Kidney (tissue), 13 donors: ENCODE measurements at regions not wholly inside any gene's neighbourhood (a gene's known extent, or its start where the extent isn't known, plus 50 kb on each side); places are given as distances from the start of the nearest gene placed in this dataset.

ENCODE experiments used
- DNase-seq, 5 donors: peaks; one replicate each; pipeline ENCODE4 v3.0.0-alpha.2; 2013 to 2020
- FAIRE-seq: peaks from 2 replicates; lab custom pipeline; 2012; peaks lifted over from hg19 to GRCh38; lab: Jason Lieb, UNC
- H3K27ac ChIP-seq, 2 donors: one replicate each; pipeline ENCODE4 v1.7.0; 2013; ENCODE audit warnings: low read depth in 2 of 2, low read length in 2 of 2, inconsistent platforms in 1 of 2
- H3K27me3 ChIP-seq: one replicate; pipeline ENCODE4 v1.7.1; 2013; ENCODE audit warnings: low read length, inconsistent platforms; ENCODE audit not compliant: control insufficient read depth, insufficient read depth
- H3K36me3 ChIP-seq, 3 donors: one replicate each; pipeline versions ENCODE4 v1.7.0 to v1.7.1; 2013; ENCODE audit warnings: low read length in 3 of 3, control low read depth in 1 of 3, inconsistent platforms in 1 of 3; ENCODE audit not compliant: insufficient read depth in 3 of 3, control insufficient read depth in 2 of 3
- H3K4me1 ChIP-seq, 3 donors: one replicate each; pipeline versions ENCODE4 v1.7.0 to v1.7.1; 2013; ENCODE audit warnings: low read length in 3 of 3, inconsistent platforms in 1 of 3, low read depth in 1 of 3; ENCODE audit not compliant: control insufficient read depth in 2 of 3, insufficient read depth in 2 of 3
- H3K4me3 ChIP-seq, 3 donors: one replicate each; pipeline versions ENCODE4 v1.7.0 to v1.8.1; 2013; ENCODE audit warnings: low read length in 3 of 3, control low read depth in 1 of 3, inconsistent platforms in 1 of 3
- H3K9ac ChIP-seq, 3 donors: one replicate each; pipeline versions ENCODE4 v1.7.0 to v1.7.1; 2013; ENCODE audit warnings: low read length in 3 of 3, control low read depth in 1 of 3, inconsistent platforms in 1 of 3
- H3K9me3 ChIP-seq, 3 donors: one replicate each; pipeline versions ENCODE4 v1.7.0 to v1.7.1; 2013; ENCODE audit warnings: low read length in 3 of 3, control low read depth in 1 of 3, inconsistent platforms in 1 of 3; ENCODE audit not compliant: control insufficient read depth in 2 of 3, insufficient read depth in 1 of 3
- intact Hi-C: fragments of 100-400 bp; cut with DNase I; formaldehyde crosslinking; loops from one replicate; pipeline ENCODE4 v1.11.1; 2022
- TF ChIP-seq, protein P1 (sequence below): IDR thresholded peaks from 3 replicates; pipeline ENCODE4 v1.5.1; 2012; ENCODE audit warnings: mild to moderate bottlenecking, moderate library complexity, borderline replicate concordance; ENCODE audit not compliant: insufficient read depth; ENCODE audit errors: extremely low read depth
- donor health status: control.
- donor health status: control.
- donor health status: control.
- donor health status: control.
- donor health status: control.
- donor health status: DM: yes; HTN: yes; CAD: no.
- donor health status: Normal renal cell carcinoma (clear cell type).

GRCh38 chr1:72435025-72435424 lies 152.7 kb upstream of the NEGR1 start:
- Histone ChIP-seq H3K36me3 (no peaks in the 10 kb centered on the region), H3K4me1 (no peaks in the 10 kb centered on the region), H3K9me3 (no peaks in the 10 kb centered on the region), H3K27me3 (no peaks in the 10 kb centered on the region), H3K27ac (no peak overlapping the region), H3K4me3 (no peak overlapping the region), H3K9ac (no peak overlapping the region)
- FAIRE-seq (no peak), DNase-seq (peak in 2 of 5 donors; percentile 6 to 18)
- intact Hi-C loops, result no loop called here
- TF ChIP-seq, protein P1, sequence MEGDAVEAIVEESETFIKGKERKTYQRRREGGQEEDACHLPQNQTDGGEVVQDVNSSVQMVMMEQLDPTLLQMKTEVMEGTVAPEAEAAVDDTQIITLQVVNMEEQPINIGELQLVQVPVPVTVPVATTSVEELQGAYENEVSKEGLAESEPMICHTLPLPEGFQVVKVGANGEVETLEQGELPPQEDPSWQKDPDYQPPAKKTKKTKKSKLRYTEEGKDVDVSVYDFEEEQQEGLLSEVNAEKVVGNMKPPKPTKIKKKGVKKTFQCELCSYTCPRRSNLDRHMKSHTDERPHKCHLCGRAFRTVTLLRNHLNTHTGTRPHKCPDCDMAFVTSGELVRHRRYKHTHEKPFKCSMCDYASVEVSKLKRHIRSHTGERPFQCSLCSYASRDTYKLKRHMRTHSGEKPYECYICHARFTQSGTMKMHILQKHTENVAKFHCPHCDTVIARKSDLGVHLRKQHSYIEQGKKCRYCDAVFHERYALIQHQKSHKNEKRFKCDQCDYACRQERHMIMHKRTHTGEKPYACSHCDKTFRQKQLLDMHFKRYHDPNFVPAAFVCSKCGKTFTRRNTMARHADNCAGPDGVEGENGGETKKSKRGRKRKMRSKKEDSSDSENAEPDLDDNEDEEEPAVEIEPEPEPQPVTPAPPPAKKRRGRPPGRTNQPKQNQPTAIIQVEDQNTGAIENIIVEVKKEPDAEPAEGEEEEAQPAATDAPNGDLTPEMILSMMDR, result no peak

- intact Hi-C loops, result no loop called here
- TF ChIP-seq, protein P1, result no peak
- FAIRE-seq (no peak), DNase-seq (no peak)
- Histone ChIP-seq H3K27ac (no peak overlapping the region), H3K36me3 (no peaks in the 10 kb centered on the region), H3K4me3 (no peak overlapping the region), H3K9me3 (no peaks in the 10 kb centered on the region), H3K4me1 (no peaks in the 10 kb centered on the region), H3K27me3 (no peaks in the 10 kb centered on the region), H3K9ac (no peak overlapping the region)
Measured at GRCh38 chr1:72434070-72434469, 151.7 kb upstream of the NEGR1 start.

GRCh38 chr1:72433591-72433990 lies 151.3 kb upstream of the NEGR1 start:
- Histone ChIP-seq H3K36me3 (no peaks in the 10 kb centered on the region), H3K9me3 (no peaks in the 10 kb centered on the region), H3K9ac (no peak overlapping the region), H3K27ac (no peak overlapping the region), H3K27me3 (no peaks in the 10 kb centered on the region), H3K4me1 (no peaks in the 10 kb centered on the region), H3K4me3 (no peak overlapping the region)
- no peak for FAIRE-seq
- intact Hi-C loops, result no loop called here
- no peak for DNase-seq
- TF ChIP-seq, protein P1, result no peak

GRCh38 chr1:72432645-72433267 lies 150.4 kb upstream of the NEGR1 start:
- TF ChIP-seq, protein P1, result no peak
- intact Hi-C loops, result no loop called here
- no peak overlapping the region for H3K4me3 ChIP-seq
- no peaks in the 10 kb centered on the region for H3K9me3 ChIP-seq
- no peaks in the 10 kb centered on the region for H3K4me1 ChIP-seq
- H3K9ac ChIP-seq, result no peak overlapping the region
- no peaks in the 10 kb centered on the region for H3K36me3 ChIP-seq
- H3K27me3 ChIP-seq, result no peaks in the 10 kb centered on the region
- FAIRE-seq (no peak), DNase-seq (no peak)
- no peak overlapping the region for H3K27ac ChIP-seq
